Stimulated activated CD8-positive, alpha-beta memory T cell treated with anti-CD3 and anti-CD28 coated beads, Interleukin-4, amount 100 ng/mL, for 24 hours (primary cell): ENCODE measurements at regions not wholly inside any gene's neighbourhood (a gene's known extent, or its start where the extent isn't known, plus 50 kb on each side); places are given as distances from the start of the nearest gene placed in this dataset.
A peak's percentile ranks its signal among the peaks of the same experiment; 100 is the strongest.

ENCODE experiments used
- DNase-seq: peaks from one replicate; pipeline ENCODE4 v3.0.0-alpha.2; 2020; ENCODE audit warnings: low read depth

GRCh38 chrX:102067966-102068723 is 57.3 kb upstream of the TCEAL2 start:
- peak; percentile 4 for DNase-seq

GRCh38 chrX:102063445-102064074 is 61.9 kb upstream of the TCEAL2 start:
- DNase-seq = no peak

- no peak for DNase-seq
Measured at GRCh38 chrX:102044496-102044895, 81.0 kb upstream of the TCEAL2 start.

GRCh38 chrX:102043380-102043779 is 82.1 kb upstream of the TCEAL2 start:
- no peak for DNase-seq

GRCh38 chrX:102042372-102043325 is 82.8 kb upstream of the TCEAL2 start:
- DNase-seq = no peak

GRCh38 chrX:102029026-102029425 is 96.5 kb upstream of the TCEAL2 start:
- DNase-seq = no peak

- DNase-seq = no peak
Measured at GRCh38 chrX:102018208-102018607, 86.4 kb upstream of the ZMAT1 start.

- DNase-seq = no peak
Measured at GRCh38 chrX:102008901-102009300, 77.1 kb upstream of the ZMAT1 start.

- no peak for DNase-seq
Measured at GRCh38 chrX:101999644-102000539, 68.1 kb upstream of the ZMAT1 start.

GRCh38 chrX:101993335-101993734 is 61.5 kb upstream of the ZMAT1 start:
- DNase-seq = no peak

DNA sequence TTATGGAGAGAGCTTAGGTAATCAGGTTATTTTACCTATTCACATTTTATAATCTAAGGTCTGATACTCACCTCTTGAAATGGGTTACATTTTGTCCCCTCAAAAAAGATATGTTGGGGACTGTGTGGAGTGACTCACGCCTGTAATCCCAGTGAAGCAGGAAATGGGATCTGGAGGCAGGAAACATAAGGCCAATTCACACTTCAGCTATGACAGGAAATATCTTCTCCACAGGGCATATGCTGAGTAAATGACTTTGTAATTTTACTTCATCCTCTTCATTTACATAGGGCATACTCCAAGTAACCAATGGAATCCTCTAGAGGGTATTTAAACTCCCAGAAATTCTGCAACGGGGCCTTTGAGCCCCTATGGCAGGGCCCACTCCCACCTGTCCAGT is 54.8 kb upstream of the ZMAT1 start:
- DNase-seq = no peak
